ENCODE measurements at regions not wholly inside any gene's neighbourhood (a gene's known extent, or its start where the extent isn't known, plus 50 kb on each side); places are given as distances from the start of the nearest gene placed in this dataset.

DNA sequence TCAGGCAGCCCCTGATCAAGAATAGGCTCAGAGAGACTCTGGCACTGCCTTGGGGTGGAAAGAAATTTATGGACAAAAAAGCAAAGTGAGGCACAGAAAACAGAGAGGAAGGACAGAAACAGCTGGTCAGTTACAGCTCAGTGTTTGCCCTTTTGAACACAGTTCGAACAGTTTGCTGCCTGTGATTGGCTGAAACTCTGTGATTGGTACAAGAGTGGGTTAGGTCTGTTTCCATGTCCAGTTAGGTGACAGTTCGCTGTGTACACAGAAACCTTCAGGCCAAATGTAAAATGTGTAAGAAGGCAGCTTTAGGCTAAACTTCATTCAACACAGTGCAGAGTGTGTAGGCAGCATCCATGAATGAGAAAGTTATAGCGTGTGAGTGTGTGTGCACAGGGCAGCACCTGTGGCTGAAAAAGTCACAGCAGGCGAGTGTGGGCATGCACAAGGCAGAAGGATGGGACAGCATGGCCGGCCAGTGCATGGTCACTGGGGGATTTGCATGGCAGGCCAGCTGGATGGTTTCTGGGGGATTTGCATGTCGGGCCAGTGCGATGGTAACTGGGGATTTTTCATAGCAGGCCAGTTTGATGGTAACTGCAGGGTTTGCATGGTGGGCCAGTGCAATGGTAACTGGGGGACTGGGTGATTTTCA, 75.4 kb upstream of the FRMD1 start:
- TF ChIP-seq, protein P1, sequence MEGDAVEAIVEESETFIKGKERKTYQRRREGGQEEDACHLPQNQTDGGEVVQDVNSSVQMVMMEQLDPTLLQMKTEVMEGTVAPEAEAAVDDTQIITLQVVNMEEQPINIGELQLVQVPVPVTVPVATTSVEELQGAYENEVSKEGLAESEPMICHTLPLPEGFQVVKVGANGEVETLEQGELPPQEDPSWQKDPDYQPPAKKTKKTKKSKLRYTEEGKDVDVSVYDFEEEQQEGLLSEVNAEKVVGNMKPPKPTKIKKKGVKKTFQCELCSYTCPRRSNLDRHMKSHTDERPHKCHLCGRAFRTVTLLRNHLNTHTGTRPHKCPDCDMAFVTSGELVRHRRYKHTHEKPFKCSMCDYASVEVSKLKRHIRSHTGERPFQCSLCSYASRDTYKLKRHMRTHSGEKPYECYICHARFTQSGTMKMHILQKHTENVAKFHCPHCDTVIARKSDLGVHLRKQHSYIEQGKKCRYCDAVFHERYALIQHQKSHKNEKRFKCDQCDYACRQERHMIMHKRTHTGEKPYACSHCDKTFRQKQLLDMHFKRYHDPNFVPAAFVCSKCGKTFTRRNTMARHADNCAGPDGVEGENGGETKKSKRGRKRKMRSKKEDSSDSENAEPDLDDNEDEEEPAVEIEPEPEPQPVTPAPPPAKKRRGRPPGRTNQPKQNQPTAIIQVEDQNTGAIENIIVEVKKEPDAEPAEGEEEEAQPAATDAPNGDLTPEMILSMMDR (IDR thresholded peaks at IDR 0.05 in 2 of 3, conservative IDR thresholded peaks at IDR 0.05 in 1 of 3; ENCODE audit: insufficient read depth in 2 of 3, low read depth in 1 of 3, low read length in 3 of 3): no peak
- TF ChIP-seq FOXM1 (IDR thresholded peaks at IDR 0.05; ENCODE audit: low read depth): no peak
- no peak for TF ChIP-seq FOXM1 (CRISPR knock-in tag; IDR thresholded peaks at IDR 0.05; ENCODE audit: low read depth)
- TF ChIP-seq, protein P2, sequence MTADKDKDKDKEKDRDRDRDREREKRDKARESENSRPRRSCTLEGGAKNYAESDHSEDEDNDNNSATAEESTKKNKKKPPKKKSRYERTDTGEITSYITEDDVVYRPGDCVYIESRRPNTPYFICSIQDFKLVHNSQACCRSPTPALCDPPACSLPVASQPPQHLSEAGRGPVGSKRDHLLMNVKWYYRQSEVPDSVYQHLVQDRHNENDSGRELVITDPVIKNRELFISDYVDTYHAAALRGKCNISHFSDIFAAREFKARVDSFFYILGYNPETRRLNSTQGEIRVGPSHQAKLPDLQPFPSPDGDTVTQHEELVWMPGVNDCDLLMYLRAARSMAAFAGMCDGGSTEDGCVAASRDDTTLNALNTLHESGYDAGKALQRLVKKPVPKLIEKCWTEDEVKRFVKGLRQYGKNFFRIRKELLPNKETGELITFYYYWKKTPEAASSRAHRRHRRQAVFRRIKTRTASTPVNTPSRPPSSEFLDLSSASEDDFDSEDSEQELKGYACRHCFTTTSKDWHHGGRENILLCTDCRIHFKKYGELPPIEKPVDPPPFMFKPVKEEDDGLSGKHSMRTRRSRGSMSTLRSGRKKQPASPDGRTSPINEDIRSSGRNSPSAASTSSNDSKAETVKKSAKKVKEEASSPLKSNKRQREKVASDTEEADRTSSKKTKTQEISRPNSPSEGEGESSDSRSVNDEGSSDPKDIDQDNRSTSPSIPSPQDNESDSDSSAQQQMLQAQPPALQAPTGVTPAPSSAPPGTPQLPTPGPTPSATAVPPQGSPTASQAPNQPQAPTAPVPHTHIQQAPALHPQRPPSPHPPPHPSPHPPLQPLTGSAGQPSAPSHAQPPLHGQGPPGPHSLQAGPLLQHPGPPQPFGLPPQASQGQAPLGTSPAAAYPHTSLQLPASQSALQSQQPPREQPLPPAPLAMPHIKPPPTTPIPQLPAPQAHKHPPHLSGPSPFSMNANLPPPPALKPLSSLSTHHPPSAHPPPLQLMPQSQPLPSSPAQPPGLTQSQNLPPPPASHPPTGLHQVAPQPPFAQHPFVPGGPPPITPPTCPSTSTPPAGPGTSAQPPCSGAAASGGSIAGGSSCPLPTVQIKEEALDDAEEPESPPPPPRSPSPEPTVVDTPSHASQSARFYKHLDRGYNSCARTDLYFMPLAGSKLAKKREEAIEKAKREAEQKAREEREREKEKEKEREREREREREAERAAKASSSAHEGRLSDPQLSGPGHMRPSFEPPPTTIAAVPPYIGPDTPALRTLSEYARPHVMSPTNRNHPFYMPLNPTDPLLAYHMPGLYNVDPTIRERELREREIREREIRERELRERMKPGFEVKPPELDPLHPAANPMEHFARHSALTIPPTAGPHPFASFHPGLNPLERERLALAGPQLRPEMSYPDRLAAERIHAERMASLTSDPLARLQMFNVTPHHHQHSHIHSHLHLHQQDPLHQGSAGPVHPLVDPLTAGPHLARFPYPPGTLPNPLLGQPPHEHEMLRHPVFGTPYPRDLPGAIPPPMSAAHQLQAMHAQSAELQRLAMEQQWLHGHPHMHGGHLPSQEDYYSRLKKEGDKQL (CRISPR knock-in tag; IDR thresholded peaks at IDR 0.05; ENCODE audit: borderline replicate concordance): no peak
- TF ChIP-seq SMC3 (conservative IDR thresholded peaks at IDR 0.05; ENCODE audit: insufficient read depth, low read depth, low read length): no peak
- no peak for TF ChIP-seq ADNP (tag; IDR thresholded peaks at IDR 0.05)
- TF ChIP-seq CREB1 (IDR thresholded peaks at IDR 0.05): no peak
- TF ChIP-seq CREB1 (CRISPR knock-in tag; IDR thresholded peaks at IDR 0.05): no peak
- no peak for TF ChIP-seq POLR2AphosphoS5 (IDR thresholded peaks at IDR 0.05; ENCODE audit: control insufficient read depth, insufficient read depth, low read depth, low read length)
- no peak for TF ChIP-seq TEAD2 (tag; IDR thresholded peaks at IDR 0.05)
- no peak for TF ChIP-seq MXD1 (CRISPR knock-in tag; IDR thresholded peaks at IDR 0.05; ENCODE audit: borderline replicate concordance, poor library complexity, severe bottlenecking)
- TF ChIP-seq ZBTB17 (CRISPR knock-in tag; IDR thresholded peaks at IDR 0.05): no peak
- TF ChIP-seq POLR2A (conservative IDR thresholded peaks at IDR 0.05): no peak
